SW 1271 (cell line): ENCODE measurements at regions not wholly inside any gene's neighbourhood (a gene's known extent, or its start where the extent isn't known, plus 50 kb on each side); places are given as distances from the start of the nearest gene placed in this dataset.

Experiments
- DNase-seq, 2 experiments: peaks; one replicate each; lab custom pipeline; 2025; lab: John Stamatoyannopoulos, UW

DNA sequence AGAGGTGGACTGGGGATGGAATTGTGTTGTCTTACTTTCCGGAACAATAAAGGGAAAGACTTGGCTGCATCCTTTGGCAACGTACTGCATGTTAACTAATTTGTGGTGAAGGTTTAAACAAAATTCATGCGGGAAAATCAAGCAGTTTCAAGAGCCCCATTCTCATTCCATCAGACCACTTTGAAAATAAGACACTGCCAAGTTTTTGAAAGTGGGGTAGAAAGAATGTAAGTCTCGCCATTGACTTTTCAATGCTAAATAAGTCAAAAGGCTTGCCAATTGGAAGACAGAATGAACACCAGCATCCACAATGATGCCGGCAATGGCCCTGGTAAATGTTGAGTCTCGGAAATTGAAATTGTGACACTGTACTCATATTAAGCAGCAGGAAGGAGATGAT, 322.0 kb downstream of the RND3 start:
- DNase-seq = no peak

GRCh38 chr2:150162241-150162942, 325.1 kb downstream of the RND3 start:
- no peak for DNase-seq

DNA sequence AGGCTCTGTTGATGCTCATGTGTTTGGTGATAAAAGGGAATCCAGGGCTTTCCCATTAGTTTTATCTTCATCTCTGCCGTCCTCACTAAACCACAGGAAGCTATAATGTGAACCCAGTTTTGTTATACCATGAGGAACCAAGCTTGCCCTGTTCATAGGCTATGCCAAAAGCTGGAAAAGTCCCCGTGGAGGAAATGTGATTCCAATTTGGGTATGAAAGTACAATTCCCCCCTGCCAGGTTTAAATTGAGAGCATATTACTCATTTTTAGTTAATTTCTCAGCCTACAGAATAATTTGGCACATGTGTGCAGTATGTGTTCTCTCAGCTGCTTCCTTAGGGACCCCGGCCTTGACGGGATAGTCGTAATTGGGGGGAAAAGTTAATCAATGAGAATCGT, 327.4 kb downstream of the RND3 start:
- no peak for DNase-seq

GRCh38 chr2:150159300-150159699, 328.2 kb downstream of the RND3 start:
- no peak for DNase-seq

GRCh38 chr2:150156876-150157275, 330.6 kb downstream of the RND3 start:
- no peak for DNase-seq

GRCh38 chr2:150156415-150156814, 331.1 kb downstream of the RND3 start:
- no peak for DNase-seq

GRCh38 chr2:150154308-150154797, 333.1 kb downstream of the RND3 start:
- no peak for DNase-seq

DNA sequence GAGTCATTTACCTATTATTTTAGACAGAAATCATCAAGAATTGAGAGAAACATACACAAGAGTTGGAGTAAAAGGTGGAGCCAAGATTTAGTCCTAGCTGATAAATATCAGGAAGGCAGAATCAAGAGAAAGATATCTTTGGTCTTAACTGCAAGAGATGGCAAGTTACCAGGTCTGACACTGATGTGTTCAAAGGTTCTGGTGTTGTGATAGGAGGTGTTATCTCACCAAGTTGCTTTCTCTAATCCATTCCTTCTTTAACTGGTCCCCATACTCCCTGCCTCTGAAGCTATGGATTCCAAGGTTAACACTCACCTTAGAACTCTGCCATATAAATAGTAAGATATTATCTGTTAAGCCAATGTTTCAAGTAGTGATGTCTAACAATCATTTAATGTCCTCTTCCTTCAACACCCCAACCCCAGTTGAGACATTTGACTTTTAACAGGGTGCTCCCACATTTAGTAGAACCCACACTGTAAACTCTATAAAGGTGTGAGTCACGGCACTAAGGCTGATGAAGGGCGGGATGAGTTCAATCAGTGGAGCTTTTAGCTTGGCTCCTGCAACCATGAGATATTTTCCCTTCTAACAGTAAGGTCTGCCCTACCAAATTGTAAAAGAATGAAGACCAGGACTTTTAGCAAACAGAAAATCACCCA, 333.7 kb downstream of the RND3 start:
- no peak for DNase-seq

DNA sequence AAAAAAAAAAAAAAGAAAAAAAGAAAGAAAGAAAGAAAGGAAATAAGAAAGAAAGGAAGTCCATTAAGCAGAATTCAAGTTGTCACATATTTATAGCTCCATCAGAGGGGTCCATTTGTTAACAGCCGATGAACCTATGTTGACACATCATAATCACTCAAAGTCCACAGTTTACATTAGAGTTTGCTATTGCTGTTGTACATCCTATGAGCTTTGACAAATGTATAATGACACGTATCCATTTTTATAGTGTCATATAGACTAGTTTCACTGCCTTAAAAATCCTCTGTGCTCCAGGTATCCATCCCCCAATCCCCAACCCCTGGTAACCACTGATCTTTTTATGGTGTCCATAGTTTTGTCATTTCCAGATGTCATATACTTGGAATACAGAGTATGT, 335.2 kb downstream of the RND3 start:
- no peak for DNase-seq

DNA sequence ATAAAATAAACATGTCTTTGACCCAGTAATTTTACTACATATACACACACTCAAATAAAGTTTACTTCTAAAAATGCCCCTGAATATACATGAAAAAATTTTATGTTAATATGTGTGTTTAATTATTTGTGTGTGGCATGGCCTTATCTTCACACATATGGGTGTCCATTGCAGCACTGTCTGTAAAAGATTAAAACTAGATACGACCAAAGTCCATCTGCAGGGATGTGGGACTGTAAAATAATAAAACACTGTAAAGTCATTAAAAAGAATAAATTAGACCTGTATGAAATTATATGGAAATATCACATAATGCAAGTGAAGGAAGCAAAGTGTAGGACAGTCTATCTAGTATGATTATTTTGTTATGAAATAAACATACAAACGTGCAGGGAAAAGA, 337.3 kb downstream of the RND3 start:
- DNase-seq = no peak

DNA sequence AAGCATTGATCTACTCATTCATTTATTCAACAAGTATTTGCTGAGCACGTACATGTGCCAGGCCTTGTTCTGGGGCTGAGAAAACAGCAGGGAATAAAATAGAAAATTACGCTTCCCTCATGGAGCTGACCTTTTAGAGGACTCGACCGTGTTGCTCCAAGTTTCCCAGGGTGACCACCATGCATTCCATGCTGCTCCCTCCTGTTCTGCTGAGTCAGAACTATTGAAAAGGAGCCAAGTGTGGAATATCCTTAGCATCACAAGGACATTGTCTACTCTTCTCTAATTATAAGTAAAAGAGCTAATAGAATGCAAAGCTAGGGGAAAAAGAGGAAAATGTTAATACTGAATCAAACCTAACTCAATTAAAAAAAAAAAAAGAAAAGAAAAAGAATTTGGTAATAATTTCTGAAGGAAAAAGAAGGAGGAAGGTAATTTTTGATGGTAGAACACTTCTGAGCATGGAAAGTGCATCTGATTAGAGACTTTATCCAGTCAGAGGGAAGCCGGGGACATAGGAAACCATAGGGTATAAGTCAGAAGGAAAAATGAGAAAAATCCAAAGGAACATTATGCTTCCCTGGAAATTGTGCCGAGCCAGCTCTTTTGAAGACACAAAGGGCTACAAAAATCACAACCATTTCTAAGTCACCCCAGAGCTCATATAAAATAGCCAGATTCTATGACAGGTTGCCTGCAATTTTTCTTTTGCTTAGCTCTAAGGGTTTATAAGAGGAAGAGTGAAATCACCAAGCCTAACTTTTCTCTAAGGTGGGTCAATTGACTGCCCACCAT, 339.4 kb downstream of the RND3 start:
- no peak for DNase-seq

DNA sequence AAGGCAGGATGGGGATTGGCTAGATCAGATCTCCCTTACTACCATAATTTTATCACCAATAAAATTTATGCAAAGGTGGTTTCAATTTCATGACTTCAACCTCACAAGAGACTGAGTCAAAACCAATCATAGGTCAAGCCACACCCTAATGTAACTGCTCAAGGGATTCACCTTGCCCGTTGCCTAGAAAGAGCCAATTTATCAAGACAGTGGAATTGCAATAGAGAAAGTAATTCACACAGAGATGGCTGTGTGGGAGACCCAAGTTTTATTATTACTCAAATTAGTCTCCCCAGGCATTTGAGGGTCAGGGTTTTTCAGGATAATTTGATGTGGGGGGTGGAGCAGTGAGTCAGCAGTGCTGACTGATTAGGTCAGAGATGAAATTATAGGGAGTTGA, 340.6 kb downstream of the RND3 start:
- DNase-seq = no peak

- no peak for DNase-seq
Observed at GRCh38 chr2:150145299-150145692, 342.2 kb downstream of the RND3 start.

DNA sequence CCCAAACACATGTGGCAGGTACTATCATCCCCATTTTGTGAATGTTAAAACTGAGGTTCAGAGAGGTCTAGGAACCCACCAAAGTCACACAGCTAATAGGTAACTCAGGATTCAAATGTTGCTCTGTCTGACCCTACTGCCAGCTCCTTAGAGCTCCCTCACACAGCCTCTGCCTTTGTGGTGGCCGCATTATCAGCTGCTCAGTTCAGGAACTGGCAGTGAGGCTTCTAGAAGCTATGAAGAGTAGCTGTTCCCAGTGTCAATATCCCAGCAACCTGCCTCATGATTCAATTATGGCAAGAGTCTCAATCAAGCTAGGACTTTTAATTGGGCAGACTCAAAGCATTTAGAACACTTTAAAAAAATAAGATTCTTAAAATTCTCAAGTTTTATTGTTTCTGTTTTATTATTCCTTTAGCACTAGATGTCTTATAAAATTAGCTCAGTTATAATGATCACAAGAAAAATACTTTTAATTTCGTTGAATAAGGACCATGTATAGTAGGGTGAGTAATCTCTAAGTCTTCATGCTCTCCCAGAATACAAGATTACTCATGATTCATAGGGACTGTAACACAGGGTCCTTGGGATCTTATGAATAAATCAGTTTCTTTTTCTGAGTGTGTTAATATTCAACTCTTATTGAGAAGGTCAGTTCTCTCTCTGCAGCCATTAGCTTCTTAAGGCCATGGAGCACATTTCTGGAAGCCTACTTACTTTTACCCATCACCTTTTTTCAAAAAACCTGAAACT, 342.7 kb downstream of the RND3 start:
- no peak for DNase-seq

GRCh38 chr2:150143087-150143536, 344.4 kb downstream of the RND3 start:
- no peak for DNase-seq

DNA sequence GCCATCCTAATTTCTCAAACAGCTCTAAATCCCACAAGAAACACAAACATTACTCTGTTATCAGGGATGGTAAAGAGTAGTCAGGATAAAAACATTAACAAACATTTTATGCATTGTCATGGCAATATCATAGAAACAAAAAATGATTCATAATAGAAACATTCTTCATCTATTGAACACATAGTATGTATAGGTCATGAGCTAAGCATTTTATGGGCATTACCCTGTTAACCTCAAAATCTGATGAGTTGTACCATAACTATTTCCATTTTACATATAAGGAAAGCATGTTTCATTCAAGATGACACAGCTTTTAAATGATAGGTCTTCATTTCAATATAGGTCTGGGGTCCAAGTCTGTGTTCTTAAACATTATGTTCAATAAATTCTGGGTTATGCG, 344.9 kb downstream of the RND3 start:
- peak in 1 of 2 experiments; percentile 51 for DNase-seq

- DNase-seq = peak in 1 of 2 experiments; percentile 8
Observed at GRCh38 chr2:150141226-150142001, 346.1 kb downstream of the RND3 start.

GRCh38 chr2:150140777-150141176, 346.7 kb downstream of the RND3 start:
- DNase-seq = no peak

DNA sequence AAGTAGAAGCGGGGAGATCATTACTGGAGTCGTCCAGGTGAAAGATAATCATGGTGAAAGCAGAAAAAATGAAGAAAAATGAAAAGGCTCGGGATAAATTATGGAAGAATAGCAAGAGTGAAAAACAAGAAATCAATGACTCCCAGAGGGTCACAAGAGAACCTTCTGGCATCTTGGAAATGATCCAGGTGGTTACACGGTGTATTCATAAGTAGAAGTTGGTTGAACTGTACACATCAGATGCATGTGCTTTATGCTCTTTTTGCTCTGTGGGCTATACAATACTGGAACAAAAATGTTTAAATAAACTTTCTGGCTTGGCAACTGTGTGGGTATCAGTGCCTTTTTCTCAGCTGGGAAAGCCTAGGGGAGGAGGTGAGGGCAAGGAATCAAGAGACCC, 348.9 kb downstream of the RND3 start:
- no peak for DNase-seq

- DNase-seq = no peak
Observed at GRCh38 chr2:150137338-150138069, 350.0 kb downstream of the RND3 start.

GRCh38 chr2:150136893-150137292, 350.6 kb downstream of the RND3 start:
- no peak for DNase-seq
